GM18868 (cell line): ENCODE measurements at regions not wholly inside any gene's neighbourhood (a gene's known extent, or its start where the extent isn't known, plus 50 kb on each side); places are given as distances from the start of the nearest gene placed in this dataset.
"Not testable (repeated sequence)": the region's sequence is repeated elsewhere in the genome, so short reads cannot be mapped to it uniquely, and the experiment has no call there.

ENCODE experiments used
- ATAC-seq: cut with Tn5 transposase; IDR thresholded peaks from one replicate; pipeline ENCODE4 v1.9.1; 2021; ENCODE audit warnings: mild to moderate bottlenecking, moderate library complexity; ENCODE audit not compliant: unreplicated experiment

DNA sequence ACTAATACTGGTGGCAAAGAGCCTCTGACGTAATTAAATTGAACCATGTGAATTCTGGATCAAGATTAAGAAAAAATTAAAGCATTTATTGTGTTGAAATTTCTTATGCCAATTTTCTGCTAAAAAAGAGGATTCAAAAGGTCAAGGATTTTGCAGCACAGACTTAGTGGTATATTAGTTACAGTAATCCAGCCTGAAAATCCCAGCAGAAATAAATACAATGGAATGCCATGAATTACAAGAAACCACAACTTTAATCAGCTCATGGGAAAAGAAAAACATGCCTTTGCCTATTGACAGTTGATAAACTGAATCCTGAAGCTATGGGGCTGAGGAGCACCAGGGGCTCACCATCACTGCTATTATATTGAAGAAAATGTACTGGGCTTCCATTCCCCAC is 114.8 kb upstream of the SATB2 start:
- no peak for ATAC-seq

DNA sequence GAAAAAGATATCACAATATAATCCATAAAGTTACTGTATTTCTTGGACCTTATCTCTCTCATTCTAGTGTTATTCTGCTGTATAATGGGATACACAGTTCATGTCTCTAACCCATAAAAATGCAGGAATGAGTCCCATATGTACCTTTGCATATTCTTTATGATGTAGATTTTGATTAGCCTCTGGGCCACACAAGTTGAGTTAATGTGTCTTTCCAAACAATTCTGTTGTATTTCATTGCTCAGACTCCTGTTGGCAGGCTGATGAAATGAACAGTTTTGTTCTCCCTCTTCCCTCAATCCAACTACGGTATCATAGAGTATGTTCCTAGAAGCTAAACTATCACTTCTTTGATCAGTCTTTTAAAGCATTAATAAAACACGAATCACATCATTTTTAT is 113.2 kb upstream of the SATB2 start:
- ATAC-seq: no peak

DNA sequence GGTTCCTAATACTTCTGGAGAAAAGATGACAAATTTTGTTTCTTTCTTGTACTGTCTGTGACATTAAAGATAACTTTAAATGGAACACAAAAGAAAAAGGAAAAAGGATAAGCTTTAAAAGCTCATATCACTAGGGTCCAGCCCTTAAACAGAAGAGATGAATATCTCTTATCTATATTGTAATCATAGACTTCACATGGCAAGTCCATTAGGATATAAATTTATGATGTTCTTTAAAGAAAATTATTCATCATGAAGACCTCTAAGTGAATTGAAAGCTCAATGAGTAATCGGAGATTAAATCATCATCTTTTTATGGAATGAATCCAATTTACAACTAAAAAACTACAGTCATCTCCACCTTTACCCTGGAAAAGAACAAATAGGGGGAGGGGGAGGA is 111.6 kb upstream of the SATB2 start:
- ATAC-seq: no peak

DNA sequence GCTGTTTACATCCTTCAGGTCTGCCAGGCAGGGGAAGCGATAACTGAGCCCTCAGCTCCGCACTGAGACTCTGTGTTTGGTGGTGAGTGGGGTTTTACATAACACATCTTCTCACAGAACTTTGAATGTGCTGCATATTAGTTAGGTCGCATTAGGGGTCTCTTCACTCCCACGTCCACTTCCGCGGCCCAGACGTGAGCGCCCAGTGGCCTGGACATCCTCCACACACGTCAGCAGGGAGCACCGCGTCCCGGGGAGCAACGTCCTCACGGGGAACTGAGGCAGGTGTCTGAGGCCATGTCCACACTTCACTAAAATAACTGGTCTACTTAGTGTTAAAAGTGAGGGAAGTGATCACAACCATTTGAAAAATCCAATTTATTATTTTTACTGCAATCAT is 100.4 kb upstream of the SATB2 start:
- no peak for ATAC-seq

DNA sequence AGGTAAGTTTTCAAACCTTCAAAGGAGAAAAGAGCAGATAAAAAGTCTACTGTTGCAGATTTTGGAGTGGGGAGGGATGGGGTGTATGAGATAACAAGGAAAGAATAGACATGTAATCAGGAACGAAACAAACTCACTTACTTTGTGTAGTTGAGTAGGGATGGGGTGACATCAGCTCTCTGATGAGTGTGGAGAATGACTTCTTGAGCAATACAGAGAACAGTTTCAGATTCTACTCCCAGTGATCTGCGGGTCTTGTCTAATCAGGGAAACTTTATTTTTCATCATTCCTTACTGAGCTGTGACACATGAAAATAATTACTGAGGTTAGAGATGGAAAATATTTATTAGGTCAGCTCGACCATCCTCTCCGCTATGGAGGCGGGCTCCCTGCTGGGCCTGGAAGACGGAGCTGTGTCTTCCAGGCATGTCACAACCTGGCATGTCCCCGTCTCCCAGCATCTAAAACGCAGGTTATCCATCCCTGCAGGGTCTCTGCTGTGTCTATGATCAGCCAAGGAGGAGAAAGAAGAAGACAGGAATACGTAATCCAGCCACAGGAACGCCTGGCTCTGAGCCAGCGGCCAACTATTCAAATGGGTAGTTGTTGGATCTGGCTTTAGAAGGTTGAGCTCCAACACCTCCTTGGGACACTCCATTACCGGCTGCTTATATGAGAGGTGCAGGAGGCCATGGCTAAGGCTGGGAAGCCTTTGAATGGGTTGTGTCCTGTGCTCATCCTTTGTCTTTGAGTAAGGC is 99.0 kb upstream of the SATB2 start:
- no peak for ATAC-seq

DNA sequence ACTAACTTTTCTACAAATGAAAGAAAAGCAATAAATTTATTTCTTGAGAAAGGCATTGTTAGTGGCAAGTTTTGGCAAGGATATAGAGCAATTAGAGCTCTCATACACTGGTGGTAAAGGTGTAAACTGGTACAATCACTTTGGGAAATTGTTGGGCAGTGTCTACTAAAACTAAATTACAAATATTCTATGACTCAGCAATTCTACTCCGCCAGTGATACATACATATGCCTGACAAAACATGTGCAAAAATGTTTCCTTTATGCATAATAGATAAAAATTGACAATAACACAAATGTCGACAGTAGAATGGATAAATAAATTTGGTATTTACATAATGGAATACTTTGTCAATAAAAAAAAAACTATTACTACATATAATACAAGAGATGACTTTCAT is 96.3 kb upstream of the SATB2 start:
- no peak for ATAC-seq

DNA sequence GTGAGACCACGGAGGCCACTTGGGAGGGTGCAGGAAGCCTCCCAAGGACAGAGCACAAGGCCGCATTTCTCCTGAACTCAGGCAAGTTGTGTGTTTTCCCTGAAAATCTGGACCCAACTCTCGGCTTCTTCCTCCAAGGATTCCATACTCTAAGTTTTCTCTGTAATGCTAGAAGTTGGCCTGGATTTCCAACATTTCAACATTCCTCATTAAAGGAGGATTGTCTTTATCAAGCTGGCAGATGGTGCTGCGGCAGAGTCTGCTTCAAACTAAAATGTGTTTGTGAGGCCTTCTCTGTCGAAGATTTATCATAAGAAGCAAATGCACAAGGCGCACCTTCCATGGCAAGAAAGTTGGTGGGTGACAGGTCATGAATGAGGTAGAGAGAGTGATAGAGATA is 94.4 kb upstream of the SATB2 start:
- no peak for ATAC-seq

DNA sequence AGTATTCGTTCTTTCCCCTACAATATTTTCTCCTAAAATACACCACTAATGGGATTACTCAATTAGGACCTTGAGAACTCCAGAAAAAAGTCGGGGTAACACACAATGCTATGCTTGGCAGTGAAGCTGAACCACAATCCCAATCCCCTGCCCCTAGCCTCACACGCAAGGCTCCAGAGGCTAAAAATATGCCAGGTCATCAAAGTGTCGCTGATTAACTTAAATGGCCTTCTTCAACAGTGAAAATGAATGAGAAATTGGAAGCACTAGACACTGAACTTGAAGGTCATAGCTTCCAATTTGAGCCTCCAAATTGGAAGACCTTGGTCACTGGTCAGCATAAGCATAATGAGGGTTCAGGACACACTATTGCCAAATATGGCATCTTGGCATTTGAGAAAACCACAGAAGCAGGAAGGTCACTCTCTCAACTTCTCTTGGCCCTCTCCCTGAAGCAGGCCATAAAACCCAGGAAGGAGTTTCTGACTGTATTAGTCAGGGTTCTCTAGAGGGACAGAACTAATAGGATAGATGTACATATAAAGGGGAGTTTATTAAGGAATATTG is 86.0 kb upstream of the SATB2 start:
- ATAC-seq: no peak

DNA sequence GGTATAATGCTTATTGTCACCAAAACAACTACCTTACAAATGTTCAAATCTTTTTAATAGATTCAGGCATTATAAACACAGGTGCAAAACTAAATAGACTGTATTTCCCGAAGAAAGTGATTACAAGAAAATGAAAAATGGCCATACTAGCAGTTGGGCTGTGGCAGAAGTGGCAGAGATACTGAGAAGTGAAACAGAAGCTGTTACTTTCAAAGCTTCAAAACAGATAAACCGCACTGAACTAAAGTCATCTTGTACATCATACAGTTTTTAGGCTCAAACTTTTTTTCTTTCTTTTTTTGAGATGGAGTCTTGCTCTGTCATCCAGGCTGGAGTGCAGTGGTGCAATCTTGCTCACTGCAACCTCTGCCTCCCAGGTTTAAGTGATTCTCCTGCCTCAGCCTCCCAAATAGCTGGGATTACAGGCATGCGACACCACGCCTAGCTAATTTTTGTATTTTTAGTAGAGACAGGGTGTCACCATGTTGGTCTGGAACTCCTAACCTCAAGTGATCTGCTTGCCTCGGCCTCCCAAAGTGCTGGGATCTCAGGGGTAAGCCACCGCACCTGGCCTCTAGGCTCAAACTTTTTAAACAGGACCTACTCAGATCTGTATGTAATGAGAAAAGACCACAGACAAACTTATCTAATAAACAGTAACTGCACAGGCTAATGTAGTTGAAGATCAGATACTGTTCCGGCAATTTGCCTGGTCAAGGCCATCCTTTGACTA is 77.9 kb upstream of the SATB2 start:
- no peak for ATAC-seq

DNA sequence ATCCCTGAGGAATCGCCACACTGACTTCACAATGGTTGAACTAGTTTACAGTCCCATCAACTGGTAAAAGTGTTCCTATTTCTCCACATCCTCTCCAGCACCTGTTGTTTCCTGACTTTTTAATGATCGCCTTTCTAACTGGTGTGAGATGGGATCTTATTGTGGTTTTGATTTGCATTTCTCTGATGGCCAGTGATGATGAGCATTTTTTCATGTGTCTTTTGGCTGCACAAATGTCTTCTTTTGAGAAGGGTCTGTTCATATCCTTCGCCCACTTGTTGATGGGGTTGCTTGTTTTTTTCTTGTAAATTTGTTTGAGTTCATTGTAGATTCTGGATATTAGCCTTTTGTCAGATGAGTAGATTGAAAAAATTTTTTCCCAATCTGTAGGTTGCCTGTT is 76.1 kb upstream of the SATB2 start:
- not testable (repeated sequence) for ATAC-seq

DNA sequence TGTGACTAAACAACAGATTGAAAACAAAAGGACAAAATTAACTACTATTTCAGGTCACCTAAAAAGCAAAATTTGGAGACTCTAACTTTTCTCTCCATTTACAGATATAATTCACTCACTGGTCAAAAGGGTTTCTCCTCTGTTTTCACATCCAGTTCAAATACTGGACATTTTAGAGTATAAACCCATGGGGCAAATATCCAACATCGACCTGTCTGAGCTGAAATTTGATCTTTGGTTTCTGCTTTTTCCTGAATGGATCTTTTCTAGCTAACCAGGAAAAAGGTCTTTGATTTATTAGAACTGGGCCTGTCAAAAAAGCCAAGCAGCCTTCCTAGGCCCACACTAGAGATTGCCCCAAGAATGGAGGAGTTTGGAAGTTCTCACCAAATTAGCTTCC is 69.3 kb upstream of the SATB2 start:
- ATAC-seq: no peak

DNA sequence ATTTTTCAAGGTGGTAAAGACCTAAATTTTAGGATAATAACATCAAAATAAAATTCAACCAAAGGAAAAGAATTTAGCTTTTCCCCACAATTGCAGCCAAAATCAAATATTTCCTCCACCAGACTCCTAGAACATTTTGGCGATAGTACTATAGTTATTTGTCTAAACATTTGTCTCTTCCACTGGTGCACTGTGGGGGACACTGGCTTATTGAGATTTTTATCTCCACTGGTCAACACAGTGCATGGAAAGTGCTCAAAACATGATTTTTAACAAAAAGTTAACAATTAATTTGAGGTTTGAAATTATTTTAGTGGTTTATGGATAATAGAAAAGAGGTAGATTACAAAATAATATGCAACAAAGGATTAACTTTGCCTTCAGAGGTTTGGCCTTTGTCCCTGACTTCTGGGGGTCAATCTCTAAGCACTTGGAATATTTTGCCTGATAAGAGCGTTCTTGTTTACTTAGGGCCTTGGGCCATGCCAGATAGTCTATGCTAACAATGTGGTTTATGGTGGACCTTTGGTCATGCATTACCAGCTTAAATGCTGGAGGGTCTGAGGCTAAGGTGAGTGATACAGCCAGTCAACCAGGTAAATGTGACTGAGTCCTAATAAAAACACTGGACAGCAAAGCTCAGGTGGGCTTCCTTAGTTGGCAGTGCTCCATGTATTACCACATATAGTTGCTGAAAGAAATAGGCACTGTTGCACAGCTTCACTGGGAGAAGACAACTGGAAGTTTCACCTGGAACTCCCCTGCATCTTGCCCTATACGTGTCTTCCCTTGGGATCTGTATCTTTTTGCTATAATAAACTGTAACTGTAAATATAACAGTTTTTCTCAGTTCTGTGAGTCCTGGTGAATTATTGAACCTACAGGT is 67.2 kb upstream of the SATB2 start:
- ATAC-seq: no peak

DNA sequence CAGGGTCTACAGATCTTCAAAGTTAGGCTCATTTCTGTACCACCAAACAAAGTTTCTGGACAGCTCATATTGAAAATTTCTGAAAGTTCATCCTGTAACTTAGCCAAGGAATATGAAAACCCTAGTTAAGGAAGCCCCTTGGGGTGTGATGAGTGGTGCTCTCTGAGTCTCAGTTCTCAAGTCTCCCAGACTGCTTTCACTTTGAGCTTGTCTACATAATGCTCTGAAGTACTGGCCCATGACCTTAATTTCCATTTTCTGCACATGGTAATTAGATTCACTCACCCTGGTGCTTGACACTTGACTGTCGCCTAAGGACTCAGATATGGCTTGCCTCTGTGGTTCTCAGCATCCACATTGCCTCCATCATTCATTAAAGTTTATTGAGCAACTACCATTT is 51.7 kb upstream of the SATB2 start:
- ATAC-seq: peak; percentile 57
